ENCODE measurements at regions not wholly inside any gene's neighbourhood (a gene's known extent, or its start where the extent isn't known, plus 50 kb on each side); places are given as distances from the start of the nearest gene placed in this dataset.

DNA sequence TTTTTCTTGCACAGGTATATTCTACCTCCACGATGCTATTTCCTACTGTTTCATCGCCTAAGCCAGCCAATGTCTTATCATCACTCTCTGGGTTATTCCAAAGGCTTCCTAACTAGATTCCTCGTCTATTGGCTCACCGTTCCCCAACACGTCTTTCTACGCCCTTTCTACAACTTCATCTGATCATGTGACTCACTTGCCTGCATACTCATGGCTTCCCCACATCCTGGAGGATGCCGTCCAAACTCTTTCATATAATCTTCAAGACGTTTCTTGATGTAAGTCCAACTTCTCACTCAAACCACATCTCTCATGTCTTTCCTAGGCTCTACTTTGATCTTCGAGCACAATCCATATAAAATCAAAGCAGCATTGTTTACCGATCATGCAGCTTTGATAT, 322.0 kb upstream of the PPARGC1A start:
- TF ChIP-seq EZH2 (IDR thresholded peaks at IDR 0.05; ENCODE audit: borderline replicate concordance, low read length): no peak
- TF ChIP-seq, protein P1, sequence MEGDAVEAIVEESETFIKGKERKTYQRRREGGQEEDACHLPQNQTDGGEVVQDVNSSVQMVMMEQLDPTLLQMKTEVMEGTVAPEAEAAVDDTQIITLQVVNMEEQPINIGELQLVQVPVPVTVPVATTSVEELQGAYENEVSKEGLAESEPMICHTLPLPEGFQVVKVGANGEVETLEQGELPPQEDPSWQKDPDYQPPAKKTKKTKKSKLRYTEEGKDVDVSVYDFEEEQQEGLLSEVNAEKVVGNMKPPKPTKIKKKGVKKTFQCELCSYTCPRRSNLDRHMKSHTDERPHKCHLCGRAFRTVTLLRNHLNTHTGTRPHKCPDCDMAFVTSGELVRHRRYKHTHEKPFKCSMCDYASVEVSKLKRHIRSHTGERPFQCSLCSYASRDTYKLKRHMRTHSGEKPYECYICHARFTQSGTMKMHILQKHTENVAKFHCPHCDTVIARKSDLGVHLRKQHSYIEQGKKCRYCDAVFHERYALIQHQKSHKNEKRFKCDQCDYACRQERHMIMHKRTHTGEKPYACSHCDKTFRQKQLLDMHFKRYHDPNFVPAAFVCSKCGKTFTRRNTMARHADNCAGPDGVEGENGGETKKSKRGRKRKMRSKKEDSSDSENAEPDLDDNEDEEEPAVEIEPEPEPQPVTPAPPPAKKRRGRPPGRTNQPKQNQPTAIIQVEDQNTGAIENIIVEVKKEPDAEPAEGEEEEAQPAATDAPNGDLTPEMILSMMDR (IDR thresholded peaks at IDR 0.05; ENCODE audit: low read length): no peak

Data from OCI-LY1 (cell line).